ENCODE measurements at regions not wholly inside any gene's neighbourhood (a gene's known extent, or its start where the extent isn't known, plus 50 kb on each side); places are given as distances from the start of the nearest gene placed in this dataset.
"Not testable (repeated sequence)": the region's sequence is repeated elsewhere in the genome, so short reads cannot be mapped to it uniquely, and the experiment has no call there.

GRCh38 chr20:30376430-30376766 is 881.1 kb upstream of the DEFB115 start:
- H3K4me3 ChIP-seq (replicated peaks in 1 of 3; ENCODE audit: insufficient read depth in 1 of 3, low read depth in 2 of 3, low read length in 3 of 3) = peak overlapping the region; percentile 59 to 93 (median 68); a peak in 5 of 6 replicates
- H3K9me3 ChIP-seq (ENCODE audit: low read length); BruUV-seq (replicated peaks); H3K27me3 ChIP-seq (ENCODE audit: control insufficient read depth in 1 of 2, insufficient read depth in 2 of 2, low read length in 2 of 2); CTCF ChIA-PET (ENCODE audit: low intra/inter-chr PET ratio, low total read pairs); FAIRE-seq; H4K20me1 ChIP-seq (ENCODE audit: insufficient read depth, low read length); H3K79me2 ChIP-seq (ENCODE audit: insufficient read depth, low read length); DNase-seq (ENCODE audit: low spot score); H3K36me3 ChIP-seq (replicated peaks in 1 of 2; ENCODE audit: control insufficient read depth in 1 of 2, insufficient read depth in 2 of 2, low read length in 2 of 2); in situ Hi-C loops (cut with HindIII; ENCODE audit: extremely low pct_ligation_motif_present, low pct_unique_long_range_greater_than_20kb); H3K27ac ChIP-seq (ENCODE audit: extremely low read length, insufficient read depth, low read length); intact Hi-C loops (cut with micrococcal nuclease; ENCODE audit: unreplicated experiment); ATAC-seq: not testable (repeated sequence)
- WGBS (ENCODE audit: low lambda C conversion rate) = 90% methylated on average over 14 of the region's 14 CpGs
- peak overlapping the region; percentile 68 for H3K9ac ChIP-seq (ENCODE audit: insufficient read depth, low read depth, low read length)
- peak overlapping the region; percentile 89 for H3K4me2 ChIP-seq (ENCODE audit: low read depth, low read length)
- TF ChIP-seq NFAT5 (CRISPR knock-in tag; IDR thresholded peaks at IDR 0.05) (0 out of 2 replicates have a peak, but pooled peaks have one; percentile 8), THAP7 (CRISPR knock-in tag; IDR thresholded peaks at IDR 0.05) (0 out of 2 replicates have a peak, but pooled peaks have one; percentile 9), ZNF749 (CRISPR knock-in tag; IDR thresholded peaks at IDR 0.05; ENCODE audit: borderline replicate concordance) (0 out of 2 replicates have a peak, but pooled peaks have one; percentile 5), ZNF121 (CRISPR knock-in tag; IDR thresholded peaks at IDR 0.05) (peak; percentile 77)
- H3K4me1 ChIP-seq (ENCODE audit: insufficient read depth, low read length) = peaks cover 18% of the 10 kb centered on the region; the same call in 1 of the 2 replicates
- H2AFZ ChIP-seq (ENCODE audit: low read length) = peak overlapping the region; percentile 52
- POLR2A ChIA-PET = interaction anchor here (0.6 to 1.4 kb wide), 7 partner anchors 8 to 1774 kb away, joined by 3 to 8 read pairs (median 4); no protein-coding TSS in a partner anchor
